Retinal pigment epithelial cell (primary cell): ENCODE measurements at regions not wholly inside any gene's neighbourhood (a gene's known extent, or its start where the extent isn't known, plus 50 kb on each side); places are given as distances from the start of the nearest gene placed in this dataset.

Source experiments
- DNase-seq: peaks from one replicate; pipeline ENCODE4 v3.0.0-alpha.2; 2010; ENCODE audit warnings: low read depth
- H3K4me3 ChIP-seq: 2 replicates; pipeline ENCODE4 v1.5.1; 2011; ENCODE audit warnings: mild to moderate bottlenecking, low read length, control low read depth, moderate library complexity
- TF ChIP-seq, protein P1 (sequence below): conservative IDR thresholded peaks from 2 replicates; pipeline ENCODE4 v1.5.1; 2011; ENCODE audit warnings: low read depth, low read length, control low read depth, inconsistent platforms

- no peak overlapping the region for H3K4me3 ChIP-seq
- TF ChIP-seq, protein P1, sequence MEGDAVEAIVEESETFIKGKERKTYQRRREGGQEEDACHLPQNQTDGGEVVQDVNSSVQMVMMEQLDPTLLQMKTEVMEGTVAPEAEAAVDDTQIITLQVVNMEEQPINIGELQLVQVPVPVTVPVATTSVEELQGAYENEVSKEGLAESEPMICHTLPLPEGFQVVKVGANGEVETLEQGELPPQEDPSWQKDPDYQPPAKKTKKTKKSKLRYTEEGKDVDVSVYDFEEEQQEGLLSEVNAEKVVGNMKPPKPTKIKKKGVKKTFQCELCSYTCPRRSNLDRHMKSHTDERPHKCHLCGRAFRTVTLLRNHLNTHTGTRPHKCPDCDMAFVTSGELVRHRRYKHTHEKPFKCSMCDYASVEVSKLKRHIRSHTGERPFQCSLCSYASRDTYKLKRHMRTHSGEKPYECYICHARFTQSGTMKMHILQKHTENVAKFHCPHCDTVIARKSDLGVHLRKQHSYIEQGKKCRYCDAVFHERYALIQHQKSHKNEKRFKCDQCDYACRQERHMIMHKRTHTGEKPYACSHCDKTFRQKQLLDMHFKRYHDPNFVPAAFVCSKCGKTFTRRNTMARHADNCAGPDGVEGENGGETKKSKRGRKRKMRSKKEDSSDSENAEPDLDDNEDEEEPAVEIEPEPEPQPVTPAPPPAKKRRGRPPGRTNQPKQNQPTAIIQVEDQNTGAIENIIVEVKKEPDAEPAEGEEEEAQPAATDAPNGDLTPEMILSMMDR: no peak
- DNase-seq: no peak
Observed at GRCh38 chr12:5194306-5194705, 150.6 kb downstream of the KCNA5 start.

GRCh38 chr12:5195244-5195643 is 151.6 kb downstream of the KCNA5 start:
- TF ChIP-seq, protein P1: no peak
- no peak for DNase-seq
- no peak overlapping the region for H3K4me3 ChIP-seq

DNA sequence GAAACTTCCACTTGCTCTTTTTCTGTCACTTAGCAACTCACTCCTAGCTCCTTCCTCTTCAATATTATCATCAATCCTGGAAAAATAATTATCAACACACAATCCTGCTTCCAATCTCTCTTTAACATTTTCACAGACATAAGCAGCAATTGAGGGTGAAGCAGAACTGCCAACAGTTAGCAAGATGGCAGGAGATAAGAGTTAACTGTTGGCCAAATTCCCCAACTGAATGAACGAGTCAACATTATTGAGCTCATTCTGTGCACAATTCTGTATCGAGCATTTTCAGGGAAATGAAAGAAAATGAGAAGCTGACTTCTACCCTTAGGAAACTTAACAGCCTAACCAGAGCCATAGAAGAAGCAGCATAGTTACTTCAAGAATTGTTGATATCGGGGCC is 152.0 kb downstream of the KCNA5 start:
- TF ChIP-seq, protein P1: no peak
- DNase-seq: no peak
- H3K4me3 ChIP-seq: no peak overlapping the region

GRCh38 chr12:5197131-5197530 is 153.5 kb downstream of the KCNA5 start:
- DNase-seq: no peak
- TF ChIP-seq, protein P1: no peak
- no peak overlapping the region for H3K4me3 ChIP-seq

DNA sequence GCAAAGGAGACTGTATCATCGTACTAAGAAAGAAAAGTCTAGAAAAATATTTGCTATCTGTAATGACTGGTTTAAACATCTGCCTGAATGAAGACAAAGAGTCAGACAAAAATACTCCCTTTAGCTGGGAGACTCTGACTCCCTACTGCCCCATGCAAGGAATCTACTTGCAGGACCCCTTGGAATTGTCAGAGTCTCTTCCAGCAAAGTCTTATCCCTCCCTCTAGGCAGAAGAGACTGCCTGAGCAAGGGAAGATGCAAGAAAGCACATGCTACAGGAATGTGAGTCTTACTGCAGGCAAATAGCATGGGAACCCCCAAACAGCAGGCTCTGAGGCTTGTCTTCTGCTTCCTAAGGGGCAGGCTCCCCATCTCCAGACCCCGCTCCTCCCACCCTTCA is 154.0 kb downstream of the KCNA5 start:
- no peak for DNase-seq
- H3K4me3 ChIP-seq: no peak overlapping the region
- TF ChIP-seq, protein P1: no peak

DNA sequence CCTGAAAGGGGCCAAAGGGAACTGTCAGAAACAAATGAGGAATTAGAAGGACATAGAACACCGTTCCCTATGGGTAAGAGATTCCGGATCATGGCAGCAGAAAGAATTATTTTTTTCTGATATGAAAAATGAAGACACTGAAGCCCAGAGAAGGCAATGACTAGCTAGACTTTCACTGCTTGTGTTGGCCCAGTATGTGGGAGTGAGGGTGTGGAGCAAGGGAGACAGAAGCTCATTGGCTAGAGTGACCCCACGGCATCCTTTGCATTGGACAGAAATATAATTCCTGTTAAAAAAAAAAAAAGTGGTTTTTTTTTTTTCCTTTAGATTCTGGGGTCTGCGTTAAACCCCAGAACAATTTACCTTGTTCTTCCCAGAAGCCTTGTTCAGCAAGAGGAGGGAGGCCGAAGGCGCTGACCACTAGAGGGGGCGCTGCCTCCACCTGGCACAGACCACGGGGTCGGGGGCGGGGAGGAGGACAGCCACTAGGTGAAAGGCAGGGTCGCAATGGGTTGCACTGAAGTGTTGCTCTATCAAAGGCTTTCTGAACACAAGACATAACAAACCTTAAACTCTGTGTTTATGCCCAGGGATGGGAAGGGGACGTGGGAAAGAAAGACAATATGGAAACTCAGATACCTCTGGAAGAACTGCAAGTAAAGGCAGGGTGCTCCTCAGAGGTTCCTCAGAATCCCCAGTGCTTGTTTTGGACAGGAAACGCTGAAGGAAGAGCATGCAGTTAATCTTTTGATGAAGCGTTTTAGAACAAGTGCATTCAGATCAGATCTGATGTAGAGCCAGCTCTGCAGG is 156.8 kb downstream of the KCNA5 start:
- TF ChIP-seq, protein P1: peak; percentile 58
- H3K4me3 ChIP-seq: no peak overlapping the region
- no peak for DNase-seq

DNA sequence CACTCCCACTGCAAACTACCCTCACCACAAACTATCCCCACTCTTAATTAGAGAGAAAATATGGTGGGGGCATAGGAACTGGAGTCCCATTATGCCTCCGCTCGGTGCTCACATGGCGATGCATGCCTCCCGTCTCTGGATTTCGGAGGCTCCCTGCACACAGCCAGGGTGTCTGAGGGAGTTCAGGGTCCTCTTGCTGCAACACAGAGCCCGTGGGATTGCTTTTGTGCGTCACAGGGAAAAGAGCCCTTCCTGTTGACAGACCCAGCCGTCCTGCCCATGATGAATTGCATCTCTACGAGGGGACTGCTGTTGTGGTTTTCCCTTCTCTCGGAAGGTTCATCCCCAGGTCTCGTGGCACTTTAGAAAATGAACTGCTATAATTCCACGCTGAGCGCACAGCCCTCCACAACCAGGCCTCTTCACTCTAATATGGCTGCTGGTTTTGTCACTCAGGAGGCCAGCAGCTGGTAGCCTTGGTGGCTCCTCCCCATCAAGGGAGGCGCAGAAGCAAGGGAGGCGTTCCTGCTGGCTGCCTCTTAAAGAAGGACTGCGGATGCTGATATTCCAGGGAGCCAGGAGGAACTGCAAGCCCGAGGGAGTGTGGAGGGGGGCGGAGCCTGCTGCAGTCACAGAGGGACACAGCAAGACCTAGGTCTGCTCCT is 158.0 kb downstream of the KCNA5 start:
- no peak for DNase-seq
- no peak overlapping the region for H3K4me3 ChIP-seq
- TF ChIP-seq, protein P1: no peak
